ENCODE measurements at regions not wholly inside any gene's neighbourhood (a gene's known extent, or its start where the extent isn't known, plus 50 kb on each side); places are given as distances from the start of the nearest gene placed in this dataset.

- in situ Hi-C loops (cut with HindIII; ENCODE audit: low sequenced_read_pairs) = no loop called here
- H3K4me3 ChIP-seq (ENCODE audit: low read depth, low read length) = no peak overlapping the region
- TF ChIP-seq, protein P1, sequence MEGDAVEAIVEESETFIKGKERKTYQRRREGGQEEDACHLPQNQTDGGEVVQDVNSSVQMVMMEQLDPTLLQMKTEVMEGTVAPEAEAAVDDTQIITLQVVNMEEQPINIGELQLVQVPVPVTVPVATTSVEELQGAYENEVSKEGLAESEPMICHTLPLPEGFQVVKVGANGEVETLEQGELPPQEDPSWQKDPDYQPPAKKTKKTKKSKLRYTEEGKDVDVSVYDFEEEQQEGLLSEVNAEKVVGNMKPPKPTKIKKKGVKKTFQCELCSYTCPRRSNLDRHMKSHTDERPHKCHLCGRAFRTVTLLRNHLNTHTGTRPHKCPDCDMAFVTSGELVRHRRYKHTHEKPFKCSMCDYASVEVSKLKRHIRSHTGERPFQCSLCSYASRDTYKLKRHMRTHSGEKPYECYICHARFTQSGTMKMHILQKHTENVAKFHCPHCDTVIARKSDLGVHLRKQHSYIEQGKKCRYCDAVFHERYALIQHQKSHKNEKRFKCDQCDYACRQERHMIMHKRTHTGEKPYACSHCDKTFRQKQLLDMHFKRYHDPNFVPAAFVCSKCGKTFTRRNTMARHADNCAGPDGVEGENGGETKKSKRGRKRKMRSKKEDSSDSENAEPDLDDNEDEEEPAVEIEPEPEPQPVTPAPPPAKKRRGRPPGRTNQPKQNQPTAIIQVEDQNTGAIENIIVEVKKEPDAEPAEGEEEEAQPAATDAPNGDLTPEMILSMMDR (IDR thresholded peaks at IDR 0.05; ENCODE audit: low read depth, low read length) = no peak
- DNase-seq (ENCODE audit: low read depth, low spot score) = no peak
Measured at GRCh38 chr12:74204236-74204635, 333.4 kb upstream of the ATXN7L3B start.

DNA sequence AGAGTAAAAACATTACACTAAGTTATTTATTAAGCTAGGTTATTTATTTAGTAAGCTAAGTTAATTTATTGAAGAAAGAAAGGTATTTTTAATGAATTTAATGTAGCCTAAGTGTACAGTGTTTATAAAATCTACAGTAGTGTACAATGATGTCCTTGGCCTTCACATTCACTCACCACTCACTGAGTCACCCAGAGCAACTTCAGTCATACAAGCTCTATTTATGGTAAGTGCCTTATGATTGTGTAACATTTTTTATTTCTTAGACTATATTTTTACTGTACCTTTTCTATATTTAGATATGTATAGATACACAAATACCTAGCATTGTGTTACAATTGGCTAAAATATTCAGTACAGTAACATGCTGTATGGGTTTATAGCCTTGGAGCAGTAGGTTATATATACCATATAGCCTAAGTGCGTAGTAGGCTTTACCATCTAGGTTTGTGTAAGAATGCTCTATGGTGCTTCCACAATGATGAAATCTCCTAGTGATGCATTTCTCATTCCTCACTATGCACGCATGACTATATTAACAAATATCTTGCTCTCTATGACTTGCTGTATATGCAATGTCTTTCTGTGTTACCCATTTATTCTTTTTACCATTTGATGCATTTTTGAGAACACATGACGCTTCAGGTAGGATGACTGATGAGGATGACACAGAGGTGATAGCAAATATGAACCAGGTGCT, 309.6 kb upstream of the ATXN7L3B start:
- TF ChIP-seq, protein P1 (IDR thresholded peaks at IDR 0.05; ENCODE audit: low read depth, low read length) = no peak
- H3K4me3 ChIP-seq (ENCODE audit: low read depth, low read length) = no peak overlapping the region
- DNase-seq (ENCODE audit: low read depth, low spot score) = no peak
- in situ Hi-C loops (cut with HindIII; ENCODE audit: low sequenced_read_pairs) = no loop called here

DNA sequence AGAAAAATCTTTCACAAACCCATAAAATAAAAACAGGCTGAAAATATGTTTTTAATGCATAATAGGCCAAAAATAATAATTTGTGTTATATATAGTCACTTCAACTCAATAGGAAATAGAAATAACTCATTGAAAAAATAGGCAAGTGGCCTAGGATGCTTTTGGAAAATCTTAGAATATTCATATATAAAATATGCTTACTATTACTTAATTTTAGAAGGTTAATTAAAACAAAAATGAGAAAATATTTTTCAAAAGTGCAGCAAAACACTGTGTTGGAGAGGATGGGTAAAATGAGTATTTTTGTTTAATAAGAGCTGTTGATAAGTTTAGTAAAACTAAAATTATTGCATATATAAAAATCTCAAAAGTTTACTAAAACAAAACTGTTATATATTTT, 308.0 kb upstream of the ATXN7L3B start:
- DNase-seq (ENCODE audit: low read depth, low spot score) = no peak
- TF ChIP-seq, protein P1 (IDR thresholded peaks at IDR 0.05; ENCODE audit: low read depth, low read length) = no peak
- in situ Hi-C loops (cut with HindIII; ENCODE audit: low sequenced_read_pairs) = no loop called here
- no peak overlapping the region for H3K4me3 ChIP-seq (ENCODE audit: low read depth, low read length)

- TF ChIP-seq, protein P1 (IDR thresholded peaks at IDR 0.05; ENCODE audit: low read depth, low read length) = no peak
- no peak for DNase-seq (ENCODE audit: low read depth, low spot score)
- in situ Hi-C loops (cut with HindIII; ENCODE audit: low sequenced_read_pairs) = no loop called here
- no peak overlapping the region for H3K4me3 ChIP-seq (ENCODE audit: low read depth, low read length)
Measured at GRCh38 chr12:74235342-74235741, 302.3 kb upstream of the ATXN7L3B start.

- in situ Hi-C loops (cut with HindIII; ENCODE audit: low sequenced_read_pairs) = no loop called here
- H3K4me3 ChIP-seq (ENCODE audit: low read depth, low read length) = no peak overlapping the region
Measured at GRCh38 chr12:74241341-74241740, 296.3 kb upstream of the ATXN7L3B start.

GRCh38 chr12:74242088-74242487, 295.5 kb upstream of the ATXN7L3B start:
- no peak for DNase-seq (ENCODE audit: low read depth, low spot score)
- in situ Hi-C loops (cut with HindIII; ENCODE audit: low sequenced_read_pairs) = no loop called here
- H3K4me3 ChIP-seq (ENCODE audit: low read depth, low read length) = no peak overlapping the region
- TF ChIP-seq, protein P1 (IDR thresholded peaks at IDR 0.05; ENCODE audit: low read depth, low read length) = no peak

More at GRCh38 chr12:74241341-74241740, 296.3 kb upstream of the ATXN7L3B start:
- TF ChIP-seq, protein P1 (IDR thresholded peaks at IDR 0.05; ENCODE audit: low read depth, low read length) = no peak
- DNase-seq (ENCODE audit: low read depth, low spot score) = no peak
